ENCODE measurements at regions not wholly inside any gene's neighbourhood (a gene's known extent, or its start where the extent isn't known, plus 50 kb on each side); places are given as distances from the start of the nearest gene placed in this dataset.

DNA sequence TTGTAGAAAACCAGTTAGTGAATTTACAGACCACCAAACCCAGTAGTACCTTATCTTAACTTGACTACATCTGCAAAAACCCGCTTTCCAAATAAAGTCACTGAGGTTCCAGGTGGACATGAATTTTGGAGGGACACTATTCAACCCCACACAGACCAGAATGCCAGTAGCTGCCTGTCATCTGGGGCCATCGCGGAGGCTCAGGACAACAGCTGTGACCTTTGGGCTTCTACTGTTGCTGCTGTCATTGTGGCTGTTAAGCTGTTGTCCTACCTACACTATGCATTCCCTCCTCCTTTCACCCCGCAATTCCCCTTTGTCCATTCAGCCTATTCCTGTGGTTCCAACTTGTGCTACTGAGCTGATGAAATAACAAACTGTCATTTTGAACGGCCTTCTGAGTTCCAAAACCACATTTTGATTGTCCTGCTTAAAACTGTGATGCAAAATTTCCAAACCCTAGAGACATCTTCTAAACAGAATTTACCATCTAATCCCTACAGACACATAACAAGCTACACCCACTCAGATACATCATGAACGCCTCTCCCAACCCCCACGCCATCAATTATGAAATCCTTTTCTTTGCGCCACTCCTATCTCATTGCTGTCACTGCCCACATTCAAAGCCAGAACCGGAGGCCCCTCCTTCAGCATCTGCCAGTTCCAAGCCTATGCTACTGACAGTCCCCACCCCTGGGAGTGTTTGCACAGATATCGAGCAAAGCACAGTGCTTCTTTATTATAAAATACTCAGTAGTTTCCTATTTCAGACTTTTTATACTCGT, 125.0 kb downstream of the C6orf118 start:
- no peak overlapping the region for H3K9ac ChIP-seq (ENCODE audit: insufficient read depth, low read depth, low read length)
- ChIA-PET CTCF (ENCODE audit: low intra/inter-chr PET ratio, low total read pairs) (no interaction called here), POLR2A (no interaction called here)
- in situ Hi-C loops (cut with HindIII; ENCODE audit: extremely low pct_ligation_motif_present, low pct_unique_long_range_greater_than_20kb) (no loop called here), intact Hi-C loops (cut with micrococcal nuclease; ENCODE audit: unreplicated experiment) (no loop called here)
- no peak overlapping the region for H2AFZ ChIP-seq (ENCODE audit: low read length)
- H4K20me1 ChIP-seq (ENCODE audit: insufficient read depth, low read length) = no peaks in the 10 kb centered on the region
- DNase-seq (ENCODE audit: low spot score) (no peak), ATAC-seq (no peak), FAIRE-seq (no peak)
- WGBS (ENCODE audit: low lambda C conversion rate) = 10% methylated on average over 11 of the region's 11 CpGs
- no TSS peak for BruUV-seq (replicated peaks)
- no peak overlapping the region for H3K4me2 ChIP-seq (ENCODE audit: low read depth, low read length)
- H3K79me2 ChIP-seq (ENCODE audit: insufficient read depth, low read length) = no peaks in the 10 kb centered on the region
- H3K27ac ChIP-seq (ENCODE audit: extremely low read length, insufficient read depth, low read length) = no peak overlapping the region
- H3K36me3 ChIP-seq (replicated peaks in 1 of 2; ENCODE audit: control insufficient read depth in 1 of 2, insufficient read depth in 2 of 2, low read length in 2 of 2) = no peaks in the 10 kb centered on the region
- H3K27me3 ChIP-seq (ENCODE audit: control insufficient read depth in 1 of 2, insufficient read depth in 2 of 2, low read length in 2 of 2) = no peaks in the 10 kb centered on the region
- H3K4me3 ChIP-seq (replicated peaks in 1 of 3; ENCODE audit: insufficient read depth in 1 of 3, low read depth in 2 of 3, low read length in 3 of 3) = no peak overlapping the region
- H3K9me3 ChIP-seq (ENCODE audit: low read length) = peaks cover 90% of the 10 kb centered on the region
- no peaks in the 10 kb centered on the region for H3K4me1 ChIP-seq (ENCODE audit: insufficient read depth, low read length)
- TF ChIP-seq ZNF782 (CRISPR knock-in tag; IDR thresholded peaks at IDR 0.05; ENCODE audit: borderline replicate concordance) (no peak), IKZF1 (IDR thresholded peaks at IDR 0.05) (no peak), CREM (IDR thresholded peaks at IDR 0.05) (no peak), CREM (CRISPR knock-in tag; IDR thresholded peaks at IDR 0.05) (no peak), CEBPB (IDR thresholded peaks at IDR 0.05; ENCODE audit: borderline replicate concordance, low read depth, low read length) (no peak), ZNF713 (CRISPR knock-in tag; IDR thresholded peaks at IDR 0.05) (no peak), RBFOX2 (IDR thresholded peaks at IDR 0.05; ENCODE audit: low read depth, low read length) (no peak)
- TF ChIP-seq, protein P1, sequence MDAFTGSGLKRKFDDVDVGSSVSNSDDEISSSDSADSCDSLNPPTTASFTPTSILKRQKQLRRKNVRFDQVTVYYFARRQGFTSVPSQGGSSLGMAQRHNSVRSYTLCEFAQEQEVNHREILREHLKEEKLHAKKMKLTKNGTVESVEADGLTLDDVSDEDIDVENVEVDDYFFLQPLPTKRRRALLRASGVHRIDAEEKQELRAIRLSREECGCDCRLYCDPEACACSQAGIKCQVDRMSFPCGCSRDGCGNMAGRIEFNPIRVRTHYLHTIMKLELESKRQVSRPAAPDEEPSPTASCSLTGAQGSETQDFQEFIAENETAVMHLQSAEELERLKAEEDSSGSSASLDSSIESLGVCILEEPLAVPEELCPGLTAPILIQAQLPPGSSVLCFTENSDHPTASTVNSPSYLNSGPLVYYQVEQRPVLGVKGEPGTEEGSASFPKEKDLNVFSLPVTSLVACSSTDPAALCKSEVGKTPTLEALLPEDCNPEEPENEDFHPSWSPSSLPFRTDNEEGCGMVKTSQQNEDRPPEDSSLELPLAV (CRISPR knock-in tag; conservative IDR thresholded peaks at IDR 0.05; ENCODE audit: low read depth) = no peak
- TF ChIP-seq, protein P2, sequence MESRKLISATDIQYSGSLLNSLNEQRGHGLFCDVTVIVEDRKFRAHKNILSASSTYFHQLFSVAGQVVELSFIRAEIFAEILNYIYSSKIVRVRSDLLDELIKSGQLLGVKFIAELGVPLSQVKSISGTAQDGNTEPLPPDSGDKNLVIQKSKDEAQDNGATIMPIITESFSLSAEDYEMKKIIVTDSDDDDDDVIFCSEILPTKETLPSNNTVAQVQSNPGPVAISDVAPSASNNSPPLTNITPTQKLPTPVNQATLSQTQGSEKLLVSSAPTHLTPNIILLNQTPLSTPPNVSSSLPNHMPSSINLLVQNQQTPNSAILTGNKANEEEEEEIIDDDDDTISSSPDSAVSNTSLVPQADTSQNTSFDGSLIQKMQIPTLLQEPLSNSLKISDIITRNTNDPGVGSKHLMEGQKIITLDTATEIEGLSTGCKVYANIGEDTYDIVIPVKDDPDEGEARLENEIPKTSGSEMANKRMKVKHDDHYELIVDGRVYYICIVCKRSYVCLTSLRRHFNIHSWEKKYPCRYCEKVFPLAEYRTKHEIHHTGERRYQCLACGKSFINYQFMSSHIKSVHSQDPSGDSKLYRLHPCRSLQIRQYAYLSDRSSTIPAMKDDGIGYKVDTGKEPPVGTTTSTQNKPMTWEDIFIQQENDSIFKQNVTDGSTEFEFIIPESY (CRISPR knock-in tag; IDR thresholded peaks at IDR 0.05) = no peak
- TF ChIP-seq, protein P3, sequence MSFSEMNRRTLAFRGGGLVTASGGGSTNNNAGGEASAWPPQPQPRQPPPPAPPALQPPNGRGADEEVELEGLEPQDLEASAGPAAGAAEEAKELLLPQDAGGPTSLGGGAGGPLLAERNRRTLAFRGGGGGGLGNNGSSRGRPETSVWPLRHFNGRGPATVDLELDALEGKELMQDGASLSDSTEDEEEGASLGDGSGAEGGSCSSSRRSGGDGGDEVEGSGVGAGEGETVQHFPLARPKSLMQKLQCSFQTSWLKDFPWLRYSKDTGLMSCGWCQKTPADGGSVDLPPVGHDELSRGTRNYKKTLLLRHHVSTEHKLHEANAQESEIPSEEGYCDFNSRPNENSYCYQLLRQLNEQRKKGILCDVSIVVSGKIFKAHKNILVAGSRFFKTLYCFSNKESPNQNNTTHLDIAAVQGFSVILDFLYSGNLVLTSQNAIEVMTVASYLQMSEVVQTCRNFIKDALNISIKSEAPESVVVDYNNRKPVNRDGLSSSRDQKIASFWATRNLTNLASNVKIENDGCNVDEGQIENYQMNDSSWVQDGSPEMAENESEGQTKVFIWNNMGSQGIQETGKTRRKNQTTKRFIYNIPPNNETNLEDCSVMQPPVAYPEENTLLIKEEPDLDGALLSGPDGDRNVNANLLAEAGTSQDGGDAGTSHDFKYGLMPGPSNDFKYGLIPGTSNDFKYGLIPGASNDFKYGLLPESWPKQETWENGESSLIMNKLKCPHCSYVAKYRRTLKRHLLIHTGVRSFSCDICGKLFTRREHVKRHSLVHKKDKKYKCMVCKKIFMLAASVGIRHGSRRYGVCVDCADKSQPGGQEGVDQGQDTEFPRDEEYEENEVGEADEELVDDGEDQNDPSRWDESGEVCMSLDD (CRISPR knock-in tag; IDR thresholded peaks at IDR 0.05; ENCODE audit: borderline replicate concordance) = no peak
- TF ChIP-seq, protein P4, sequence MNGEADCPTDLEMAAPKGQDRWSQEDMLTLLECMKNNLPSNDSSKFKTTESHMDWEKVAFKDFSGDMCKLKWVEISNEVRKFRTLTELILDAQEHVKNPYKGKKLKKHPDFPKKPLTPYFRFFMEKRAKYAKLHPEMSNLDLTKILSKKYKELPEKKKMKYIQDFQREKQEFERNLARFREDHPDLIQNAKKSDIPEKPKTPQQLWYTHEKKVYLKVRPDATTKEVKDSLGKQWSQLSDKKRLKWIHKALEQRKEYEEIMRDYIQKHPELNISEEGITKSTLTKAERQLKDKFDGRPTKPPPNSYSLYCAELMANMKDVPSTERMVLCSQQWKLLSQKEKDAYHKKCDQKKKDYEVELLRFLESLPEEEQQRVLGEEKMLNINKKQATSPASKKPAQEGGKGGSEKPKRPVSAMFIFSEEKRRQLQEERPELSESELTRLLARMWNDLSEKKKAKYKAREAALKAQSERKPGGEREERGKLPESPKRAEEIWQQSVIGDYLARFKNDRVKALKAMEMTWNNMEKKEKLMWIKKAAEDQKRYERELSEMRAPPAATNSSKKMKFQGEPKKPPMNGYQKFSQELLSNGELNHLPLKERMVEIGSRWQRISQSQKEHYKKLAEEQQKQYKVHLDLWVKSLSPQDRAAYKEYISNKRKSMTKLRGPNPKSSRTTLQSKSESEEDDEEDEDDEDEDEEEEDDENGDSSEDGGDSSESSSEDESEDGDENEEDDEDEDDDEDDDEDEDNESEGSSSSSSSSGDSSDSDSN (CRISPR knock-in tag; IDR thresholded peaks at IDR 0.05) = no peak
- TF ChIP-seq, protein P5, sequence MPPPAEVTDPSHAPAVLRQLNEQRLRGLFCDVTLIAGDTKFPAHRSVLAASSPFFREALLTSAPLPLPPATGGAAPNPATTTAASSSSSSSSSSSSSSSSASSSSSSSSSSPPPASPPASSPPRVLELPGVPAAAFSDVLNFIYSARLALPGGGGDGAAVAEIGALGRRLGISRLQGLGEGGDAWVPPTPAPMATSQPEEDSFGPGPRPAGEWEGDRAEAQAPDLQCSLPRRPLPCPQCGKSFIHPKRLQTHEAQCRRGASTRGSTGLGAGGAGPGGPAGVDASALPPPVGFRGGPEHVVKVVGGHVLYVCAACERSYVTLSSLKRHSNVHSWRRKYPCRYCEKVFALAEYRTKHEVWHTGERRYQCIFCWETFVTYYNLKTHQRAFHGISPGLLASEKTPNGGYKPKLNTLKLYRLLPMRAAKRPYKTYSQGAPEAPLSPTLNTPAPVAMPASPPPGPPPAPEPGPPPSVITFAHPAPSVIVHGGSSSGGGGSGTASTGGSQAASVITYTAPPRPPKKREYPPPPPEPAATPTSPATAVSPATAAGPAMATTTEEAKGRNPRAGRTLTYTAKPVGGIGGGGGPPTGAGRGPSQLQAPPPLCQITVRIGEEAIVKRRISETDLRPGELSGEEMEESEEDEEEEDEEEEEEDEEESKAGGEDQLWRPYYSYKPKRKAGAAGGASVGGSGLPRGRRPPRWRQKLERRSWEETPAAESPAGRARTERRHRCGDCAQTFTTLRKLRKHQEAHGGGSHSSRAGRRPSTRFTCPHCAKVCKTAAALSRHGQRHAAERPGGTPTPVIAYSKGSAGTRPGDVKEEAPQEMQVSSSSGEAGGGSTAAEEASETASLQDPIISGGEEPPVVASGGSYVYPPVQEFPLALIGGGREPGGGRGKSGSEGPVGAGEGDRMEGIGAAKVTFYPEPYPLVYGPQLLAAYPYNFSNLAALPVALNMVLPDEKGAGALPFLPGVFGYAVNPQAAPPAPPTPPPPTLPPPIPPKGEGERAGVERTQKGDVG (CRISPR knock-in tag; IDR thresholded peaks at IDR 0.05; ENCODE audit: borderline replicate concordance) = no peak

All from HepG2 (cell line).